Ovary (tissue), 3 donors: ENCODE measurements at regions not wholly inside any gene's neighbourhood (a gene's known extent, or its start where the extent isn't known, plus 50 kb on each side); places are given as distances from the start of the nearest gene placed in this dataset.
"Not testable (repeated sequence)": the region's sequence is repeated elsewhere in the genome, so short reads cannot be mapped to it uniquely, and the experiment has no call there.

Source experiments
- POLR2A ChIP-seq: fragments of 450-650 bp; IDR thresholded peaks from one replicate; pipeline ENCODE4 v1.6.1; 2017; ENCODE audit warnings: antibody characterized with exemption, mild to moderate bottlenecking, moderate library complexity
- TF ChIP-seq, protein P1 (sequence below), 3 donors: fragments of 450-650 bp in 2 of 3; fragments of 200-600 bp in 1 of 3; IDR thresholded peaks; one replicate each; pipeline versions ENCODE4 v1.5.1 to v1.8.0; 2016 to 2022; ENCODE audit warnings: antibody characterized with exemption in 3 of 3, mild to moderate bottlenecking in 1 of 3
- donor health status: DM: no; HTN: no; CAD: no.

DNA sequence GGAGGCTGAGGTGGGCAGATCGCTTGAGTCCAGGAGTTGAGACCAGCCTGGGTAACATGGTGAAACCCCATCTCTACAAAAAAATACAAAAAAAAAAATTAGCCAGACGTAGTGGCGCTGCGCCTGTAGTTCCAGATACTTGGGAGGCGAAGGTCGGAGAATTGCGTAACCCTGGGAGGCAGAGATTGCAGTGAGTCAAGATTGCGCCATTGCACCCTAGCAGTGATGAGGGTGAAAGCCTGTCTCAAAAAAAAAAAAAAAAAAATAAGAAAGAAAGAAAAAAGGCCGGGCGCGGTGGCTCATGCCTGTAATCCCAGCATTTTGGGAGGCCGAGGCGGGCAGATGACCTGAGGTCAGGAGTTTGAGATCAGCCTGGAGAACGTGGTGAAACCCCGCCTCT lies 85.3 kb upstream of the XIST start:
- TF ChIP-seq, protein P1, sequence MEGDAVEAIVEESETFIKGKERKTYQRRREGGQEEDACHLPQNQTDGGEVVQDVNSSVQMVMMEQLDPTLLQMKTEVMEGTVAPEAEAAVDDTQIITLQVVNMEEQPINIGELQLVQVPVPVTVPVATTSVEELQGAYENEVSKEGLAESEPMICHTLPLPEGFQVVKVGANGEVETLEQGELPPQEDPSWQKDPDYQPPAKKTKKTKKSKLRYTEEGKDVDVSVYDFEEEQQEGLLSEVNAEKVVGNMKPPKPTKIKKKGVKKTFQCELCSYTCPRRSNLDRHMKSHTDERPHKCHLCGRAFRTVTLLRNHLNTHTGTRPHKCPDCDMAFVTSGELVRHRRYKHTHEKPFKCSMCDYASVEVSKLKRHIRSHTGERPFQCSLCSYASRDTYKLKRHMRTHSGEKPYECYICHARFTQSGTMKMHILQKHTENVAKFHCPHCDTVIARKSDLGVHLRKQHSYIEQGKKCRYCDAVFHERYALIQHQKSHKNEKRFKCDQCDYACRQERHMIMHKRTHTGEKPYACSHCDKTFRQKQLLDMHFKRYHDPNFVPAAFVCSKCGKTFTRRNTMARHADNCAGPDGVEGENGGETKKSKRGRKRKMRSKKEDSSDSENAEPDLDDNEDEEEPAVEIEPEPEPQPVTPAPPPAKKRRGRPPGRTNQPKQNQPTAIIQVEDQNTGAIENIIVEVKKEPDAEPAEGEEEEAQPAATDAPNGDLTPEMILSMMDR (IDR thresholded peaks at IDR 0.05), result not testable (repeated sequence)
- not testable (repeated sequence) for TF ChIP-seq POLR2A
